ENCODE measurements at regions not wholly inside any gene's neighbourhood (a gene's known extent, or its start where the extent isn't known, plus 50 kb on each side); places are given as distances from the start of the nearest gene placed in this dataset.

DNA sequence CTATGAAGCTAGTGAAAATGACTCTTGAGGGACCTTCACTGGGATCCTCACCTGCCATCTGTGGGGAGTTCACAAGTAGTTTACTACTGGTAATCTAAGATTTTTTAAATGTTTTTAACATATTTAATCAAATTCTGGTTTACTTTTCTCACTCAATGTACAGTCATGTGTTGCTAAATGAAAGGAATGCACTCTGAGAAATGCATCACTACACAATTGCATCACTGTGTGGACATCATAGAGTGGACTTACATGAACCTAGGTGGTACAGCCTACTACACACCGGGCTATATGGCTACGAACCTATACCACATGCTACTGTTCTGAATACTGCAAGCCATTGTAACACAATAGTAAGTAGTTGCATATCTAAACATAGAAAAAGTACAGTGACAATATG, 528.0 kb downstream of the BCL11A start:
- 96% methylated on average over 2 of the region's 2 CpGs for WGBS, 2 donors
- Histone ChIP-seq H3K9me3 (no peaks in the 10 kb centered on the region), H3K27ac (no peak overlapping the region), H3K4me3 (no peak overlapping the region), H3K36me3 (replicated peaks in 1 of 2; ENCODE audit: insufficient read depth in 1 of 2, low read depth in 2 of 2) (no peaks in the 10 kb centered on the region), H3K27me3 (no peaks in the 10 kb centered on the region), H3K4me1 (no peaks in the 10 kb centered on the region)
- no peak for ATAC-seq
- no peak for DNase-seq
- intact Hi-C loops (cut with DNase I): no loop called here
- TF ChIP-seq, protein P1, sequence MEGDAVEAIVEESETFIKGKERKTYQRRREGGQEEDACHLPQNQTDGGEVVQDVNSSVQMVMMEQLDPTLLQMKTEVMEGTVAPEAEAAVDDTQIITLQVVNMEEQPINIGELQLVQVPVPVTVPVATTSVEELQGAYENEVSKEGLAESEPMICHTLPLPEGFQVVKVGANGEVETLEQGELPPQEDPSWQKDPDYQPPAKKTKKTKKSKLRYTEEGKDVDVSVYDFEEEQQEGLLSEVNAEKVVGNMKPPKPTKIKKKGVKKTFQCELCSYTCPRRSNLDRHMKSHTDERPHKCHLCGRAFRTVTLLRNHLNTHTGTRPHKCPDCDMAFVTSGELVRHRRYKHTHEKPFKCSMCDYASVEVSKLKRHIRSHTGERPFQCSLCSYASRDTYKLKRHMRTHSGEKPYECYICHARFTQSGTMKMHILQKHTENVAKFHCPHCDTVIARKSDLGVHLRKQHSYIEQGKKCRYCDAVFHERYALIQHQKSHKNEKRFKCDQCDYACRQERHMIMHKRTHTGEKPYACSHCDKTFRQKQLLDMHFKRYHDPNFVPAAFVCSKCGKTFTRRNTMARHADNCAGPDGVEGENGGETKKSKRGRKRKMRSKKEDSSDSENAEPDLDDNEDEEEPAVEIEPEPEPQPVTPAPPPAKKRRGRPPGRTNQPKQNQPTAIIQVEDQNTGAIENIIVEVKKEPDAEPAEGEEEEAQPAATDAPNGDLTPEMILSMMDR (IDR thresholded peaks at IDR 0.05): no peak
- TF ChIP-seq POLR2A (IDR thresholded peaks at IDR 0.05): no peak

DNA sequence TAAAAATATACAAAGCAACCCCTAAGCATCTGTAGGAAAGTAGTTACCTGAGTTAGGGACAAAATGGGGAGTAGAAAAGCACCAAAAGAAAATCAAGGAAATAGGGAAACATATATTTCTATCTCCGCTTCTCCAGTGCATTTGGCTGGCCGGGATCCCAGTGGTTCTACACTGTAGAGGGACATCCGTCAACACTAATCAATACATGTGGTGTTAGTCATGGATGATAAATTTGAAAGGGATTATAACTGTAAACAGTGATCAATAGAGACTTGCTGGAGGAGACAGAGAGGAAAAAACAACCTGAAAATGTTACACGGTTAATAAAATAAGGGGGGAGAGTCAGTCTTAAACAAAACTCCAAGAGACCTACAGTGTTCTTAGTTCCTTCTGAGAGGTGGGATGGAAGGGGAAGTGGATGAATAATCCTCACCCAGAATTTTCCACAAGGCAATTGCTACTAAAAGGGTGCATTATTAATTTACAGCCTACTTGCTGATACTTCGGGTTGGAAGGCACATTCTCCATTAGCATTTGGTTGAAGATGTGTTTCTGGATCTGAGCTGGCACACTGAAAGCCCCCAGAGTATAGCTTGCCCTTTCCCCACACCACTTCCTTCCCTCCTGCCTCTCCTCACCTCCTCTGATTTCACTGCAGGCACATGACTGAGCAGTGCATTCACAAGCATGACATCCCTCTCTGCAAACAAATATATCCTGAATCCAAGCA, 530.0 kb downstream of the BCL11A start:
- intact Hi-C loops (cut with DNase I): no loop called here
- TF ChIP-seq, protein P1 (IDR thresholded peaks at IDR 0.05): no peak
- ATAC-seq (no peak), DNase-seq (no peak)
- Histone ChIP-seq H3K27me3 (no peaks in the 10 kb centered on the region), H3K4me1 (no peaks in the 10 kb centered on the region), H3K9me3 (no peaks in the 10 kb centered on the region), H3K4me3 (no peak overlapping the region), H3K27ac (no peak overlapping the region), H3K36me3 (replicated peaks in 1 of 2; ENCODE audit: insufficient read depth in 1 of 2, low read depth in 2 of 2) (no peaks in the 10 kb centered on the region)
- WGBS, 2 donors: 53% methylated on average over 5 of the region's 5 CpGs

DNA sequence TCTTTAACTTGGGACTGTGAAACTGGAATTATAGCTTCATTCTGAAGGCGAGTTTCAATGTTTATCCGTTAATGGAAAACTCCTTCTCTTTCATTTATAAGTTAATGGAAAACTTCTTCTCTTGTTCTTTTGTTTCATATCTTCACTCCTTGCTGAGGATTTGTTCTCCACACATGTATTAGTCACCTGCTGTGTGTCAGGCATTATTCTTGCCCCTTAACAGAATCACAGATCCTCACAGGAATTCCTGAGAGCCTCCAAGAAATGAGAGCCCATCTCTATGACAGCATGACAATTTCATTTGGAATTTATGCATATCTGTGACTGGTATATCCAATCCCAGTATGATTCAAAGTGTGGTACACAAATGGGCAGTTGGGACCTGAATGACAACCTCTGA, 545.8 kb downstream of the BCL11A start:
- H3K4me1 ChIP-seq: no peaks in the 10 kb centered on the region
- H3K27ac ChIP-seq: no peak overlapping the region
- intact Hi-C loops (cut with DNase I): no loop called here
- no peaks in the 10 kb centered on the region for H3K27me3 ChIP-seq
- H3K9me3 ChIP-seq: no peaks in the 10 kb centered on the region
- H3K4me3 ChIP-seq: no peak overlapping the region
- 65 to 66% methylated on average over 2 of the region's 2 CpGs for WGBS, 2 donors
- no peak for ATAC-seq
- H3K36me3 ChIP-seq (replicated peaks in 1 of 2; ENCODE audit: insufficient read depth in 1 of 2, low read depth in 2 of 2): no peaks in the 10 kb centered on the region
- no peak for TF ChIP-seq POLR2A (IDR thresholded peaks at IDR 0.05)
- TF ChIP-seq, protein P1 (IDR thresholded peaks at IDR 0.05): no peak
- DNase-seq: no peak

DNA sequence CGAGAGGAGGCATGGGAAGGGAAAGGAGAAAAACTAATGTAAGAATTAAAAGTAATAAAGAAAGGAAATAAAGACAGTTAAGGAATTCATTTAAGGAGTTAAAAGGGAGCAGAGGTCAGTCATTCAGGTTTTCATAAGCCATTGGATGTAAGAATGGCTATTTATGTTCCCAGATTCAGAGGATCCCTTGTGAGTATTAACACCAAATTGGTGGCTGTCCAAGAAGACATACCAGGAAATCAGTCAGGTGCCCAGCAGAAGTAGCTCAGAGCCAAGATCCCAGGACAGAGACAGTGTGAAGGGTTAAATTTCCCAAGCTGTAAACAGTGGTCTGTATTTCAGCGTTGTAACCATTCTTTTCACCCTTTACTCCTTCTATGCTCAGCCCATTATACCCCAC, 550.4 kb downstream of the BCL11A start:
- no peak overlapping the region for H3K27ac ChIP-seq
- H3K36me3 ChIP-seq (replicated peaks in 1 of 2; ENCODE audit: insufficient read depth in 1 of 2, low read depth in 2 of 2): no peaks in the 10 kb centered on the region
- no peaks in the 10 kb centered on the region for H3K9me3 ChIP-seq
- TF ChIP-seq, protein P1 (IDR thresholded peaks at IDR 0.05): no peak
- no peak for TF ChIP-seq POLR2A (IDR thresholded peaks at IDR 0.05)
- no peak for DNase-seq
- no peak overlapping the region for H3K4me3 ChIP-seq
- no peaks in the 10 kb centered on the region for H3K4me1 ChIP-seq
- 58 to 79% methylated on average over 2 of the region's 2 CpGs for WGBS, 2 donors
- H3K27me3 ChIP-seq: no peaks in the 10 kb centered on the region
- ATAC-seq: no peak
- intact Hi-C loops (cut with DNase I): no loop called here

DNA sequence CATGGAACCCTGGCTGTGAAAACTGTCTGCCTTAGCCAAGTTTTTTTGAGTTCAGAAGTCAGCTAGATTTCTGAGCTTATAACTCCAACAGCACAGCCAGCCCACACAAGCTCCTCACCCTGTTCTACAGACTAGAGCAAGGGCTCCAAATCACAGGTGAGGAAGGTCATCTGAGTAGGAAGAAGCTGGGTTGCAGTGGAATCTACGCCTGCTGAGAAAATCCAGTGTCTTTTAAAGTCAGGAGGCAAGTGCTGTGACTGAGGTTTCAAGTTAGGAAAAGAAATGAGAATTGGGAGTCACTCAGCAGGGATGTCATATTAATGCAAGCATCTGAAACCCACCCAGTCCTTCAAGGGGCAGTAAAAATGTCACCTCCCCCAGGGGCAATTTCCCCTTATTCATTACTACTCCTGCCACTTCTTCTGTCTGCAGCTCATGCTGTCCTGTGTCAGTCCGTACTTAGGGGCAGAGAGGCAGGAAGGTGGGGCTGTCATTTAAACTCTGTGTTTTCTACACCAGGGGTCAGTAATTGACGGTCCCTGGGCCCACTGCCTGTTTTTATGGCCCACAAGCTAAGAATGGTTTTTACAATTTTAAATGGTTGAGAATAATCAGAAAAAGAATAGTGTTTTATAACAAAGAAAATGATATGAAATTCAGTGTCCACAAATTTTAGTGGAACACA, 551.1 kb downstream of the BCL11A start:
- no peak for ATAC-seq

More for the DNA sequence above, 551.1 kb downstream of the BCL11A start:
- H3K27ac ChIP-seq: no peak overlapping the region
- no peaks in the 10 kb centered on the region for H3K27me3 ChIP-seq
- H3K9me3 ChIP-seq: no peaks in the 10 kb centered on the region
- intact Hi-C loops (cut with DNase I): no loop called here
- no peak overlapping the region for H3K4me3 ChIP-seq
- no peak for DNase-seq
- no peak for TF ChIP-seq POLR2A (IDR thresholded peaks at IDR 0.05)
- TF ChIP-seq, protein P1 (IDR thresholded peaks at IDR 0.05): no peak
- H3K4me1 ChIP-seq: no peaks in the 10 kb centered on the region
- no peaks in the 10 kb centered on the region for H3K36me3 ChIP-seq (replicated peaks in 1 of 2; ENCODE audit: insufficient read depth in 1 of 2, low read depth in 2 of 2)
- WGBS, 2 donors: 74 to 75% methylated on average over 3 of the region's 3 CpGs
